Femur (tissue), 1 donor: ENCODE measurements at regions not wholly inside any gene's neighbourhood (a gene's known extent, or its start where the extent isn't known, plus 50 kb on each side); places are given as distances from the start of the nearest gene placed in this dataset.
A peak's percentile ranks its signal among the peaks of the same experiment; 100 is the strongest.

Experiments
- DNase-seq: peaks from one replicate; pipeline ENCODE4 v3.0.0-alpha.2; 2017

DNA sequence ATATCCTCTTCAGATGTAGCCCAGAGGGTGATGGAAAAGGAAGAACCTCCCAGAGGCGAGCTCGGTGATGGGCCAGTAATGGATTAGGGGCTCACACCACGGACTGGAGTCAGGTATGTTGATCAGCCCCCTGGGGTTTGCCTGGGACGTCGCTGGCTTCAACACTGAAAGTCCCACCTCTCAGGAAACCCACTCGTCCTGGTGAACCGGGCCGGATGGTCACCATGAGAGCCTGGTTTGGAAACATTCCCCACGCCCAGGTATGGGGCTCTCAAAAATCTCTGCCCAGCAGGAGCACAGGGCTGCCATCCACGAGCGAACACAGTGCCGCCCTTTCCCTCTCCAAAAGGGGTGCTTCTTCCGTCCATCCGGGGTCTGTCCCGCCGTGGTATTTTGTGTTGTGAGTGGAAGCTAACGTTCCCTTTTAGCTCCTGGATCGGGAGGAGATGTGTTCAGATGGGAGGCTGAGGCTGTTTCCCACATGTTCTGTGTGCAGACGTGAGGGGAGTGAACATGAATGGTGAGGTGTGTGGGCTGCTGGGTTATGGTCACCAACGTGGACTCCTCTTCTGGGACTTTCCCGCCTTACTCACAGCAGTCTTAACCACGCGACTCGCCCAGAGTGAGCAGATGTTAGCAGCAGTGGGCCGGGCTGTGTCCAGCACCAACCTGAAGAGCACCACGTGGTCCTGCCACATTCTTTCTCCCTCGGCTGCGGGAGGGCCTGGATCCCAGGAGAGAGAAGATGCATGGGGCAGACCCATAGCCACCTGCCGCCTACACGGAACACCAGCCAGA is 139.2 kb downstream of the KIF26A start:
- no peak for DNase-seq

GRCh38 chr14:104278214-104278534 is 139.8 kb downstream of the KIF26A start:
- DNase-seq, result no peak

DNA sequence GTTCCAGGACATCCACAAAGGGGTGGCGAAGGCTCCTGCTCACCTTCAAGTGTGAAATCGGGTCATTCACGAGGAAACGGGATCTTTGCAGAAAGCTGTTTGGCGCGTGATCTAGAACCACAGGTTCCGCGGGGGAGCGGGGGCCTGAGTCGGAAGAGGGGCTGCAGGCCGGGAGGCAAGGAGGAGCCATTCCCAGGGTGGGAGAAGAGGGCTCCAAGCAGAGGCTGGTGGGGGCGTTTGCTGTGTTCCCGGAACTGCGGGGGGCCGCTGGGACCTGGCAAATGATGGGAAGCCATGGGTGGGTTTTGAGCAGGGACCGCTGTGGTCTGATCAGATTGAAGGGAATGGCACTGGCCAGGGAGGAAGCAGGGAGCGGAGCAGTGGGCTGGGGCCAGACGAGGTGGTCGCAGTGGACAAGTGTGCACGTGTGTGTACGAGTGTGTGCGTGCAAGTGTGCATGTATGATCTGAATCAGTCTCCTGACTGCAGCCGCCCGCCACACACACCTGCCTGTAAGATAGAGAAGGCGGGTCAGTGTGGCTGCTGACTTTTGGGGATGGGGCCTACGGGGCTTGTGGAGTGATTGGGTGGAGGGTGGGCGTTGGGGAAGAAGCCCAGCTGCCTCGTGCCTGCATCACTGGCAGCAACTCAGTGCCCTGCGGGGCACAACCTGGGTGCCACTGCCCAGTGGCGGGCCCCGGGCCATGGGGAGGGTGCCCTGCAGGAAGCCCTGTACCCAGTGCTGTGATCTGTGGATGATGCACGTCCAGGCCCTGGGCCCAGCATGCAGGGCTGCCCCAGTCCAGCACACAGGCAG is 141.9 kb downstream of the KIF26A start:
- DNase-seq, result peak; percentile 7

DNA sequence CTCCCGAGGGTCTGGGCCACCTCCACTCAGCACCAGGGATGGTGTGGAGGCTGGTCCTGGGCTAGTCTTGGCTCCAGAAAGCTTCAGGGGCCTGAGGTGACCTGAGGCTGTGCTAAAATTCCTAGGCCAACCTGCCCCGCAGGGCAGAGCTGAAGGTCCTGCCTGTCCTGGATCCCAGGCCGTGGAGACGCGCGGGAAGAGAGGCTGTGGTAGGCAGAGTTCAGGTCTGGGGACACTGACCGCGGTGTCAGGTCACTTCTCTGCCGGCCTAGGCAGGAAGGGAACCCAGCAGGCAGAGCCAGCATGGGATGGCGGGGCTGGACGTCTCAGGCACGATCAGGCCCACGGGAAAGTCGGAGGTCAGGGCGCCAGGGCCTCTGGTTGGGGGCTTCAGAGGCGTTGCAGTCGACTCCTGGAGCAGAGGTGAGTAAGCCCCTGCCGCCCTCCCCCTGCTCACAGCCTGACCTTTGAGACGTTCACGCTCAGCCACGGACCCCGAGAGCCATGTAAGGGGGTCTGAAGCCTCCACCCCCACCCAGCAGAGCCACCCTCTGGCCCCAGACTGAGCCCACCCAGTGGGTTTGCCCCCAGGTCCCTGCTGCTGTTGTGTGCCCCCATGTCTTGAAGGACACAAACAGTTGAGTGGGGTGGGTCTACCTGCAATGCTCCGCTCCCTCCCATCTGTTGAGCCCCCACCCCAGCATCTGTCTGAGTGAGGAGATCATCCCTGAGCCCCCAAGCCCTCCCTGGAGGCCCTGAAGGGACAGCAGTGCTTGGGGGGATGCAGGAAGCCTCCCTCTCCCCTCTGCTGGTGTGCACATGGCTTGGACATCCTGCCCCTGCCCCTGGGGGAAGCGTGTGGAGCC is 142.7 kb downstream of the KIF26A start:
- DNase-seq, result peak; percentile 12

DNA sequence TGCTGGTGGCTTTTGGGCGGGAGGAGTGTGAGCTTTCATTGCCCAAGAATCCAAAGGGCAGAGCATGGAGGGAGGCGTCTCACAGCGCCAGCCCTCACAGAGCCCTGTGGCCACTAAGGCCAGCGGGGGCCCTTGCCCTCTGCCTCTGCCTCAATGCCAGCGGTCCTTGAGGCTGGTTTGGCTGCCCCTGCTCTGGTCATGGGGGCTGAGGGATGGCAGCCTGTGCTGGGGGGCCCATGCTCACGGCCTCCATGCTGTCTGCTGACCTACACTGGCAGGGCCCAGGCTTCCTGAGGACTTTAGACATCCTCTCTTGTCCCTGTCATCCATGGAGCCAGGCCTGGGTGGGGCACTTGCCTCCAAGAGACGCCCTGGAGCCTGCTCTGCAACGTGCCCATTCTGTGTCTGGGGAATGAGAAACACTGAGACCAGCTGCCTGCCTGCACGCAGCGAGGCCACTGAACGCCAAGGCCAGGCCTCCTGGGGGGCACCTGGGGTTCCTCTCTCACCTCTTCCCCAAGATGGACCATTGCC is 143.4 kb downstream of the KIF26A start:
- peak; percentile 9 for DNase-seq

DNA sequence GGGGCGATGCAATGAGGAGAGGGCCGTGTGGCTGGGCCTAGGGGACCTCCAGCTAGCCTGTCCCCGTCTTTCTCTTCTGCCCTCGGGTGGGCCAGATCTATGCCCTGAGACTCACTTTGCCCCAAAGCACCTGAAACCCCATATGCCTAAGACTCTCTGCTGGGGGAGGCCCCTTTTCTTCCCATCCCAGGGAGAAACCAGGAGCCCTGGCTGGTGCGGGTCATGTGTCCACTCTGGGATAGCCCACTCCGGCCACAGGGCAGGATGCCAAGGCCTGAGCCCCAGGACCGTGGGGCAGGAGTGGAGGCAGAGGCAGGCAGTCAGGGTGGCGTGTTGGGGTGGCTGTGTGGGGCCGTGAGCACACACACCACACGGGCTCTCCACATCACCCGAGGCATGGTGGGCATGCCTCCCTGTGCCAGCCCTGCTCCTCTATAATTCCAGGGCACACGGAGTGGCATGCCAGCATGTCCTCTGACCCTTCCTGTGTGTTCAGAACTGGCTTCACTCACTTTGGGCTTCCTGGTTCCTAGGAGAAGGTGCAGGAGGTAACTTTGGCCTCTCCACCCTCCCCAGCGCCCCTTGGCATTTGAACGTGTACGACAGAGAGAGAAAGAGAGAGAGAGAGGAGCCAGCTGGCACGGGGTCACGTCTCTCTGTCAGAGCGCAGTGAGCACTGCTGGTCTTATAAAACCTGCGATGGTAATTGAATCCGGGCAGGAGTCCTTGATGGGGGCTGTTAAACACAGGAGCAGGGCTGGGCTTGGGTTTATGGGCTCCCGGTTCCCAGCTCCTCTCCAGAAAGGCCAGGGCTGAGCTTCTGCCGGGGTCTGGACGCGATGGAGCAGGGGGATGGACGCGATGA is 144.2 kb downstream of the KIF26A start:
- peak; percentile 19 for DNase-seq

- no peak for DNase-seq
These were observed 145.1 kb downstream of the KIF26A start for GRCh38 chr14:104283197-104284106.

- peak; percentile 9 for DNase-seq
These were observed 145.8 kb downstream of the KIF26A start for GRCh38 chr14:104284107-104284592.

GRCh38 chr14:104284636-104285507 is 146.5 kb downstream of the KIF26A start:
- no peak for DNase-seq

- DNase-seq, result no peak
These were observed 147.1 kb downstream of the KIF26A start for GRCh38 chr14:104285508-104285840.

GRCh38 chr14:104286086-104286485 is 147.7 kb downstream of the KIF26A start:
- no peak for DNase-seq

DNA sequence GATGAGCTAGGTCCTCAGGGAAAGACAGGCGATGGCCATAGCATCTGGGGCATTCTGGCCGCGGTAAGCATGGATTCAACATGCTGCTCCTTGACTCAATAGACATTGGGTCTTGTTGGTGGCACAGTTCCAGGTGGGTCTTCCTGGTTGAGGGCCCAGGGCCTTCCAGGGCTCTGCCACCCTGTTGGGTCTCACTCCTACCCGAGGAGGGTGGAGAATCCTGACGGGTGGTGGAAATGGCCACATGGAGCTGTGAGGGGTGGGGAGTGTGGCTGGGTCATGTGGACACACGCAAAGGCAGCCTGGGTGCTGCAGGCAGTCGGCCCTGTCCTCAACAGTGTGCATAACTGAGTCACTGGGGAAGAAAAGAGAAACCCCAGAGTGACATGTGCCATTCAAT is 148.1 kb downstream of the KIF26A start:
- DNase-seq, result no peak

DNA sequence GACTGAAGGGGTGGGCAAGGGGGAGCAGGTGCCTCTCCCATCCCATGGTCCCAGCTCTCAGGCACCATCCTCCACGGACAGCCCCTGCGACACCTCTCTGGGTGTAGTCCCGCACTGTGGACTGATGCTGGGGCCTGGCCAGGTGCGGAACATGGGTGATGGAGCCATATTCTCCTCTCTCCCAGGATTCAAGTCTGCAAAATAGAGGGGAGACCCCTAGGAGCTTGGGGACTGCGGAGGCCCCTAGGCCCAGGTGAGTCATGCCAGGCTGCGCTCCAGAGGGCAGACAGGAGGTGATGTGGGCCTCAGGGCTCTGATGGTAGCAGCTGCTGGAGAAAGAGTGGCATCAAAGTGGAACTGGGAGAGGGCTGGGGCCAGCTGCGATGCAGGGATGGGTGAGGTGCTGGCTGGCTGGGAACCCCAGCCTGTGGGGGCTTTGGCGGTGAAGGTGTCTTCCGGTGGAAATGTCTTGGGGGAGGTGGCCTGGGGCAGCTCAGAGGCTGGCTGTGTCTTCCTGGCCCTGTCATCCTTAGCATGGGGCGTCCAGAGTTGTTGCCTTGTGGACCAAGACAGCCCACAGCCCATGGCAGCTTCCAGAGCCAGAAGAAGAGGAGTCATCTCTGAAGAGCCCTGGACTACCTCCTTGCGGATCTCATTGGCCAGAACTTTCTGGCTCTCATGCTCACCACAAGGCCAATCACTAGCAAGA is 149.1 kb downstream of the KIF26A start:
- DNase-seq, result no peak

DNA sequence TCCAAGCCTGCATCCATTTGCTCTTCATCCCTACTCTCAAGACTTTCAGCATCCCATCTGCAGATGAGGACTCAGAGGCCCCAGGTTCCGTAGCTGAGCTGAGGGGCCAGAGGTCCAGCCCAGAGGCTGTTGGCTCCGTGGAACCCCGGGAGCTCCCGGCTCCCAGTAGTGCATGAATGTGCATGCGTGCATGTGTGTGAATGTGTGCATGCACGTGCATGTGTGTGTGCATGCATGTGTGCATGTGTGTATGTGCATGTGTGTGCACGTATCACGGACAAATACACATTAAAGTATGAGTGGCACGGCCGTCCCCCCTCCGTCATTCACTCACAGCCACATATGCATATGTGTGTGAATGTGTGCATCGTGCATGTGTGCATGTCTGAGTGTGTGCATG is 149.9 kb downstream of the KIF26A start:
- peak; percentile 4 for DNase-seq

GRCh38 chr14:104289507-104289906 is 151.1 kb downstream of the KIF26A start:
- DNase-seq, result no peak

DNA sequence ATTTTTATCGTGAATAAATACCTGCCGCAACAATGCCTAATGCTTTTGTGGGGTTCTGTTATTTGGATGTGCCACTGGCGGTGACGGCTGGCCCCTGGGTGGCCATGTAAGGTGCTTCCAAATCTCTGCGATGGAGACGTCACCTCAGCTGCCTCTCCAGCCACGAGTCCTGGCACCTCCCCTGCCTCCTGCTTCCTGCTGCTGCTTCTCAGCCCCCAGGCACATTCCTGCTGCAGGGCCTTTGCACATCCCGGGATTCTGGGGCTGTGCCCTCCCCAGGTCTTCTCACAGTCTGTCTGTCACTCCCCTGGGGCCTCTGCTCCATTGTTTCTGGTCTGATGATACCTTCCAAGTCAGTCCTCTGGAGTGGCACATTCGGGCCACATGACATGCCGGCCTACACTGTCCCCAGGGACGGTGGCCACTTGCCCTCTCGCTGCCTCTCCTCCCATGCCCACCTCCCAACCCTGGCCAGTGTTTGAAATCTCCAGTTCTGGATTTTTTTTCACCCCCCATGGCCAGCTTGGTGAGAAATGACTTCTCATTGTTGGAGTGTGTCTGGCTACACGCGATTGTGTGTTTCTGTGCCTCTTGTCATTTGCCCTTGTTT is 151.8 kb downstream of the KIF26A start:
- peak; percentile 8 for DNase-seq

DNA sequence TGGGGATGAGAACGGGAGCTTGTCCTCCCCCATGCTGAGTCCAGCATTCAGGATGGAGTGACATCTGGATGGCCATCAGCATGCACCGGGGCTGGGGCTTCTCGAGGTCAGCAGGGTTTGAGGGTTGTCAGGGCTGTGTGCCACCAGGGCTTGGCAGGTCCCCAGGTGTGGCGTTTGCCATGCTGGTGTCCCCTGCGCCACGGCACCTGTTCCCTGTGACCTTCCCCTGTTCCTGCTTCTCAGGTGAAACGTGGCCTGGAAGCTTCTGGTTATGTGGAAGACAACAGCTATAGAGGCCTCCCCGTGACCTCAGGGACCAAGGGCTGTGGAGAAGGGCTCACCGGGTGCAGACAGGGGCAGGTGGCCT is 152.4 kb downstream of the KIF26A start:
- DNase-seq, result no peak

- peak; percentile 14 for DNase-seq
These were observed 153.0 kb downstream of the KIF26A start for GRCh38 chr14:104291123-104292000.
